Lower leg skin (tissue), 3 donors: ENCODE measurements at regions not wholly inside any gene's neighbourhood (a gene's known extent, or its start where the extent isn't known, plus 50 kb on each side); places are given as distances from the start of the nearest gene placed in this dataset.

Source experiments
- POLR2A ChIP-seq, 2 donors: fragments of 450-650 bp; IDR thresholded peaks; one replicate each; pipeline ENCODE4 v1.6.1; 2016 to 2017; ENCODE audit warnings: antibody characterized with exemption in 2 of 2, mild to moderate bottlenecking in 1 of 2, moderate library complexity in 1 of 2
- TF ChIP-seq, protein P1 (sequence below), 3 donors: fragments of 450-650 bp; IDR thresholded peaks; one replicate each; pipeline ENCODE4 v1.5.1; 2016; ENCODE audit warnings: antibody characterized with exemption in 3 of 3, mild to moderate bottlenecking in 3 of 3, moderate library complexity in 2 of 3

DNA sequence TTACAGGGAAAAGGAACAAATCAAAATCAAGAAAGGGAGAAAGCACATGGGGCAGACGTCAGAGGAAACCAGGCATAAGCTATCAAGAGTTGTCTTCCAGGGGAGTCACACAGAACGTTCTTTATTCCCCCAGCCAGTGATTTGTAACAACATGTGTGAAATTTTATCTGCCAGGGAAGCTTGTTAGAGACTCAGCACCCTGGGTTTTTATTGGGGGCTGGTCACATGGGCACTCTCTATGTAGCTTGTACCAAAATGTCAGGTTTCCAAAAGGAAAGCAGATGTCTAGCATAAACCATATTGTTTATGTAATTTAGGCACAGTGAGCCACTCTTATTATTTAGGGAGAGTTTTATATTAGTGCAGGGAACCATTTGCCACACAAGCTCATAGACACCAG, 440.4 kb upstream of the DCN start:
- TF ChIP-seq, protein P1, sequence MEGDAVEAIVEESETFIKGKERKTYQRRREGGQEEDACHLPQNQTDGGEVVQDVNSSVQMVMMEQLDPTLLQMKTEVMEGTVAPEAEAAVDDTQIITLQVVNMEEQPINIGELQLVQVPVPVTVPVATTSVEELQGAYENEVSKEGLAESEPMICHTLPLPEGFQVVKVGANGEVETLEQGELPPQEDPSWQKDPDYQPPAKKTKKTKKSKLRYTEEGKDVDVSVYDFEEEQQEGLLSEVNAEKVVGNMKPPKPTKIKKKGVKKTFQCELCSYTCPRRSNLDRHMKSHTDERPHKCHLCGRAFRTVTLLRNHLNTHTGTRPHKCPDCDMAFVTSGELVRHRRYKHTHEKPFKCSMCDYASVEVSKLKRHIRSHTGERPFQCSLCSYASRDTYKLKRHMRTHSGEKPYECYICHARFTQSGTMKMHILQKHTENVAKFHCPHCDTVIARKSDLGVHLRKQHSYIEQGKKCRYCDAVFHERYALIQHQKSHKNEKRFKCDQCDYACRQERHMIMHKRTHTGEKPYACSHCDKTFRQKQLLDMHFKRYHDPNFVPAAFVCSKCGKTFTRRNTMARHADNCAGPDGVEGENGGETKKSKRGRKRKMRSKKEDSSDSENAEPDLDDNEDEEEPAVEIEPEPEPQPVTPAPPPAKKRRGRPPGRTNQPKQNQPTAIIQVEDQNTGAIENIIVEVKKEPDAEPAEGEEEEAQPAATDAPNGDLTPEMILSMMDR (IDR thresholded peaks at IDR 0.05), result no peak
- no peak for TF ChIP-seq POLR2A (IDR thresholded peaks at IDR 0.05)
